ENCODE measurements at regions not wholly inside any gene's neighbourhood (a gene's known extent, or its start where the extent isn't known, plus 50 kb on each side); places are given as distances from the start of the nearest gene placed in this dataset.

DNA sequence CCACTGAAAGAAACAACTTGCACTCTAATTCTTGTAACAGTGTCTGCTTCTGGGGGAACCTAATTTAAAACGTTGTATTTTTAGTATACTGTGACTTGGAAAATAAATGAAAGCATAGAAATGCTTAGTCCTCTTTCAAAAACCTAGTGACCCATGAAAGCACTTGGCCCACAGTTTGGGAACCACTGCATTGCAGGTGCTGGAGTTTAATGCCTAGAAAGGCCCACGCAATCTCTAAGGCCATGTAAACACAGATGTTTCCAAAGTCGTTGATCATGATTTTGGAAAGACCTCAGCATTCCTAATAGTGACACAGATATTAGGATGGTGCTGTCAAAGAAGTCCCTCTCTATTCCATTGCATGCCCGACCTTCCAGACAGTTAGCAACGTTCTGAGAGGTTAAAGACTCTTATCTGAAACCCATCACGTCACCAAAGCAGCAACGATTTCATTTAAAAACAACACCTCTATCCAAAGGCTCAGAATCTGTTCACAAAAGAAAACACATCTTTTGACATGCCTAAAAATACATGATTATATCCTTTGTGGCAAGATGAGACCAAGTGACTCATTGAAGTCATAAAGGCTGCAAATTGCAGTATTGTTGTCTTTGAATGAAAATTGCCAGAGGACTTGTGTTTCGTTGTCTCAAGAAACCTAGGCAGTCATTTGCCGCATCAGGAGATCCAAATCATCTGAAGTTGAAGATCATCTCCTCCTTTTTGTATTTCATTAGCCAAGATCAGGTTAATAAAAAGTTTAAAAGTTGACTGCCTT is 328.0 kb upstream of the ZNF507 start:
- Mint-ChIP-seq H3K36me3 (ENCODE audit: low read depth) (no peaks in the 10 kb centered on the region), H3K4me1 (ENCODE audit: low read depth) (no peaks in the 10 kb centered on the region), H3K9me3 (peaks cover 4% of the 10 kb centered on the region), H3K27me3 (no peaks in the 10 kb centered on the region), H3K27ac (no peak overlapping the region), H3K4me3 (no peak overlapping the region)
- no peak for DNase-seq

DNA sequence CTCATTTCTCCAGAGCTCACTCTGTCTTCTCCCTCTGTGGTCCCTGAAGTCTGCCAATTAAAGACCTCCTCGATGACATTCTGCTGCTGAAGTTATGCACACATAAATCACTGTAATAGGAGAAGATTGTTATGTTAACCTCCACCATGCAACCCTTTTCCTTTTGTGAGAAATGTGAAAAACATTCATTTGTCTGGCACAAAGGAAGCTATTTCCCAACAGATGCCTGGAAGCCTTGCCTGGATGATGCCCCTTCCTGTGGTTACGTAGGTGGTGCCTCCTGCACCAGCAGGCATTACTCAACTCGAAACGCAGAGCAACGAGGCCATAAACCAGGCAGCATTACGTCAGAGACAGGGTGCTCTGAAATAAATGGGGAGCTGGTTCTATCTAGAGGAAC is 327.4 kb upstream of the ZNF507 start:
- no peak overlapping the region for H3K27ac Mint-ChIP-seq
- H3K27me3 Mint-ChIP-seq = no peaks in the 10 kb centered on the region
- no peaks in the 10 kb centered on the region for H3K4me1 Mint-ChIP-seq (ENCODE audit: low read depth)
- no peaks in the 10 kb centered on the region for H3K36me3 Mint-ChIP-seq (ENCODE audit: low read depth)
- DNase-seq = no peak
- H3K9me3 Mint-ChIP-seq = peaks cover 8% of the 10 kb centered on the region
- no peak overlapping the region for H3K4me3 Mint-ChIP-seq

DNA sequence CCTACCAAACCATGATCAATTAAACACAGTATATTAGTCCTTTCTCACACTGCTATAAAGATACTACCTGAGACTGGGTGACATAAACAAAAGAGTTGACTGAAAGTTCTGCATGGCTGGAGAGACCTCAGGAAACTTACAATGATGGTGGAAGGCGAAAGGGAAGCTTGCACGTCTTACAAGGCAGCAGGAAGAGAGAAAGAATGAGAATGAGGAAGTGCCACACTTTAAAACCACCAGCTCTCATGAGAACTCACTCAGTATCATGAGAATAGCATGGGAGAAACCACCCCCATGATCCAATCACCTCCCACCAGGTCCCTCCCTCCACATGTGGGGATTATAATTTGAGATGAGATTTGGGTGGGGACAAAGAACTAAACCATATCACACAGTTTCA is 324.9 kb upstream of the ZNF507 start:
- no peak overlapping the region for H3K27ac Mint-ChIP-seq
- no peaks in the 10 kb centered on the region for H3K27me3 Mint-ChIP-seq
- no peak for DNase-seq
- no peaks in the 10 kb centered on the region for H3K4me1 Mint-ChIP-seq (ENCODE audit: low read depth)
- no peak overlapping the region for H3K4me3 Mint-ChIP-seq
- no peaks in the 10 kb centered on the region for H3K36me3 Mint-ChIP-seq (ENCODE audit: low read depth)
- H3K9me3 Mint-ChIP-seq = peaks cover 8% of the 10 kb centered on the region

DNA sequence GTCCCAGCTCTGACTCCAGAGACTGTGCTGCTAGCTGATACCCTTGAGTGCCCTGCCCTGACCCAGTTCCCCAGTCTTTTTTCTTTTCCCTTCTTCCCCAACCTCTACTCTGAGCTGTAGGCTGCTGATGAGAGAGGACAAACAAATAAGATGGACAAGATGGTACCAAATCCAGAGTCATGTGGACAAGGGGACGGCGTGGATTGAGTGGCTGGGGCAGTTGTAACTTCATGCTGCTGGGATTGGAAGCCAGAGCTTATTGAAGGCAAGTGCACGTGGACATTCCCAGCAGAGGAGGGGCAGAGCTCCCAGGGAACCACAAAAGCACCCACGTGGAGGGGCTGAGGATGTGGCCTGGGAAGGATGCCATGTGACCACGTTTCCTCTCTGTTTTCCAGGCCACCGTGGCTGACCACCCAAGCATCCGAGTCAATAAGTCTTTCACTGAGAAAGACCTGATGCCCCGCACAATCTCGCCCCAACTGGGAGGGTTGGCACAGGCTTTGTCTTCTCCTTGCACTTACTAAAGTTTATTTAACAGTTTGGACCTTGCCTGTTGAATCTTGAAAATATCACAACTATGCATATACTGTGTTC is 323.3 kb upstream of the ZNF507 start:
- no peaks in the 10 kb centered on the region for H3K27me3 Mint-ChIP-seq
- H3K4me1 Mint-ChIP-seq (ENCODE audit: low read depth) = no peaks in the 10 kb centered on the region
- no peak for DNase-seq
- H3K36me3 Mint-ChIP-seq (ENCODE audit: low read depth) = no peaks in the 10 kb centered on the region
- no peak overlapping the region for H3K27ac Mint-ChIP-seq
- peaks cover 13% of the 10 kb centered on the region for H3K9me3 Mint-ChIP-seq
- no peak overlapping the region for H3K4me3 Mint-ChIP-seq

DNA sequence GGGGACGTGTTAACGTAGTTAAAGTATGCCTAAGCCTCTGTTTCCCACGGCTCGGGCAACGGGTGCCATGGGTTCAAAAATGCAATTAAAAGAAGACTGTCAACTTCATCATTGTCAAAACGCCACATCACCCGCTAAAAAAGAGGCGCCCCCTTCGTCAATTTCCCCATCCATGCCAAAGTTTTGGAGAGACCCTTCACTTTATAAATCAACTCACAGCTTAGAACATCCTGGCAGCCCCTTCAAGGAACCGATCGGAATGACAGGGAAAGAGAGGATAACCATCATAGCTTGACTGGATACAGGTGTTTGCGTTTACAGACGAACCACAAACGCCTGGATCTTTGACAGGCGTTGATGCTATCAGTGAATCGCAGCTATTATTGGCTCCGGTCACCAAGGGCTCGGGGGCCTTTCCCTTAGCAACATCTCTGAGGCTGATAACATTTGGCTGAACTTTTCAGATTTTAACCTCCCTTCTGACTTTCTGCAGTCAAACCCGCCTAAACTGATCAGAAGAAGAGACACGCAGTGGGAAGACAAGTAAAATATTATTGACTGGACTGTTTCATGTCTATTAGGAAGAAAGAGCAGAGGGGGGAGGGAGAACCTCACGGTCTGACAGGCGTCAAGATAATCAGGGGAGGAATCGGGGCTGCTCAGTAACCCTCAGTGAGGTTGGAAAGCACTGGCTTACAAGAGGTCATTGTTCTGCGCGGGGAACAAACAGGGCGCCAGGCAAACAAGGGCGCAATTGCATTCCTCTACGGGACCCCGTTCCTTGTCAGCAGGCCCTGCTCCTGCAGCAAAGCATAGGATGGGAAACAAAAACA is 322.5 kb upstream of the ZNF507 start:
- Mint-ChIP-seq H3K27me3 (no peaks in the 10 kb centered on the region), H3K4me3 (no peak overlapping the region), H3K27ac (no peak overlapping the region), H3K9me3 (peaks cover 13% of the 10 kb centered on the region), H3K4me1 (ENCODE audit: low read depth) (no peaks in the 10 kb centered on the region), H3K36me3 (ENCODE audit: low read depth) (no peaks in the 10 kb centered on the region)
- DNase-seq = no peak

DNA sequence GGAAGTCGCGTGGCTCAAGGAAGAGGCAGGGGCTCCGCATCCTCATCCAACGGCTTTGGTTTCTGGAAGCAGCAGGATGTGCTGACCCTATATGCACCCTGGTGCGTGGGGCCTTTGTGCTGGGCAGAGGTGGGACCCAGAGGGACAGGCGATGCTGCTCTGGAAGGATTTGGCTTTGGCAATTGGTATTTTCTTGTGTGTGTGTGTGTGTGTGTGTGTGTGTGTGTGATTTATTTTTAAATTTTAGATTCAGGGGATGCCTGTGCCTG is 321.9 kb upstream of the ZNF507 start:
- H3K27me3 Mint-ChIP-seq = no peaks in the 10 kb centered on the region
- no peak overlapping the region for H3K27ac Mint-ChIP-seq
- H3K4me1 Mint-ChIP-seq (ENCODE audit: low read depth) = no peaks in the 10 kb centered on the region
- DNase-seq = no peak
- no peaks in the 10 kb centered on the region for H3K36me3 Mint-ChIP-seq (ENCODE audit: low read depth)
- peaks cover 13% of the 10 kb centered on the region for H3K9me3 Mint-ChIP-seq
- no peak overlapping the region for H3K4me3 Mint-ChIP-seq

DNA sequence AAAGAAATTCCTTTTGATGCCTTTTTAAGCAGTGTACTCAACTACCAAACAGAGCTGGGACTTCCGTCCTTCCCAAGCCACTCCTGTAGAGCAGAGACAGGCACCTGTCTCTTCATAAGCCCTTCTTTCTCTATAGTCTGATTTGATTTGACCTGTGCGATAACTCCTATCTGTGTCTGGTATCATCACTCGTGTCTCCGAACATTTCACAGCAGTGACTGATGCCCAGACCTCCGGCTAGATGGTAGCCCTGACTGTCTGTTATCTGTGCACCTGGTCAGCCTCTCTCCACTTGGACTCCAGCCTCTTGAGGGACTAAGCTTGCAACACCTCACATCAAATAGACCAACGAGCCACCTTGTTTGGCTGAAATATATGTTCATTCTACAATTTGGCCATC is 316.2 kb upstream of the ZNF507 start:
- Mint-ChIP-seq H3K4me1 (ENCODE audit: low read depth) (no peaks in the 10 kb centered on the region), H3K27me3 (no peaks in the 10 kb centered on the region), H3K4me3 (no peak overlapping the region), H3K27ac (no peak overlapping the region), H3K36me3 (ENCODE audit: low read depth) (no peaks in the 10 kb centered on the region), H3K9me3 (peaks cover 5% of the 10 kb centered on the region)
- DNase-seq = no peak

DNA sequence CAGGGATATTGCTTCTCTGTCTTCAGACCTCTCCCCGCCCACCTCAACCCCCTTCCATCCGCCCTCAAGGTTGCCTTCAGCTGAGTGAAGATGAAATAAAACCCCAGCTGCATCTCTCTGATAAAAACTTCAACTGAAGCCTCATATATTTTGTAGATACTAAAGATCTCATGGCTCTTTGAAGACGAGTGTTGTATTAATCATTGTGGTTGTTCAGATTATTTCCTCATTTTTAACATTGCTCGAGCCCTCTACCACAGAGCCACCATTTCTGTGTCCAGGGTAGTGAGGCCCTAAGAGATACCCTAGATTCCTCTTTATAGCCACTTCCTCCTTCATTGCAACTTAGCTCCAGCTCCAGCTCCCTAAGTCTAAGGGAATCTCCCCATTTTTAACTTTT is 312.8 kb upstream of the ZNF507 start:
- Mint-ChIP-seq H3K9me3 (no peaks in the 10 kb centered on the region), H3K4me3 (no peak overlapping the region), H3K4me1 (ENCODE audit: low read depth) (no peaks in the 10 kb centered on the region), H3K27ac (no peak overlapping the region), H3K36me3 (ENCODE audit: low read depth) (no peaks in the 10 kb centered on the region), H3K27me3 (no peaks in the 10 kb centered on the region)
- DNase-seq = no peak

DNA sequence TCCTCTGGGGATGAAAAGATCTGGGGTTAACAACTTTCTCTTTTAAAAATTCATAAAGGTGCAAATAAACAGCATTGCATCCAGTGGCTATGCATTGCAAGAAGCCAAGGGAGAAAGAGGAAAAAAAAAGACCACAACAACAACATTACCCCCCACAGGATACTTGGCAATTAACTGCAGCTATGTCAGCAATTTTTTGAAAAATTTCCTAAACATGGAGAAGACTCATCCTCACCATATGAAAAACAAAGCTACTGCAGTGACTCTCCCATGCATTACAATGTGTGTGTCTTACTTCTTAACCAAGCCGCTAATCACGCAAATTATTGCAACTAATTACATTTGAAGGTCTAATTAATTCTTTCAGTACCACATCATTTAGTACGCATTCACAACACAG is 309.8 kb upstream of the ZNF507 start:
- no peak for DNase-seq
- Mint-ChIP-seq H3K4me1 (ENCODE audit: low read depth) (no peaks in the 10 kb centered on the region), H3K9me3 (no peaks in the 10 kb centered on the region), H3K4me3 (no peak overlapping the region), H3K27ac (no peak overlapping the region), H3K36me3 (ENCODE audit: low read depth) (no peaks in the 10 kb centered on the region), H3K27me3 (peaks cover 8% of the 10 kb centered on the region)

DNA sequence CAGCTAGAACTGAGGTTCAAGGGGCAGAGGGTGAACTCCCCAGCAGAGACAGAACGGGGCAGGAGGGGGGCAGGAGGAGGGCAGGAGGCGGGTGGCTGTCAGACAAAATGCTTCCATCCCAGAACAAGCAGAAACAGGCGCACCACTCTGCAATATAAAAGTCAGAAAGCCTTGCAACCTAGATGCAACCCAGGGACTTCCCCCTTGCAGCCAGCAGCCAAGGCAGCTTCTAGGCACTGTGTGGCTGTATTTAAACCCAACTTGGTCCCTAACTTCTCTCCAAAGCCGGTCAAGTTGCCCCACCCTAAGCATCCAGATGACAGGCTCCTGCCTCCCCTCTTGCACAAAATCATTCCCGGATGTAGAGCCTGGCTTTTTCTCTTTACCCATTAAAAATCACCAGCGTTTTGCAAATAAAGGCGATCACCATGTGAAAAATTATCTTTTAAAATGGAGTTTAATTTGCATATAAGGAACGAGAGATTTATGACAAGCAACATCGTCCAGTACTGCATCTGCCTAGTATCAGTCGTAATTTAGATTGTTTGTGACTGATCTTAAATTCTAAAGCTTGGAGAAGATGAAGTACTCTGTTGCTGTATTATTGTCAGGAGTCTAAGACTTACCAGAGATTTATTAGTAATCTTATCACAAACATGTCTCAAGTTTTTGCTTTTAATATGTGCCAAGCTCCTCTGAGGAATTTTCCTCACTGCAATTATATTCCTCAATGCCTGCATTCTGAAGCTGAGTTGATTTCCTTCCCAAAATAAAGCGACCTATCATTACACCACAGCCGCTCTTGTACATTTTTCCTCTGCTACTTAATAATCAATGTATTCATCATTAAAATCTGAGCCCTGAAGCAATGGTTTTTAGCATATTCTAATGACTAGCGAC is 307.1 kb upstream of the ZNF507 start:
- Mint-ChIP-seq H3K4me1 (ENCODE audit: low read depth) (no peaks in the 10 kb centered on the region), H3K9me3 (no peaks in the 10 kb centered on the region), H3K27ac (no peak overlapping the region), H3K27me3 (peaks cover 29% of the 10 kb centered on the region), H3K36me3 (ENCODE audit: low read depth) (no peaks in the 10 kb centered on the region), H3K4me3 (no peak overlapping the region)
- no peak for DNase-seq

DNA sequence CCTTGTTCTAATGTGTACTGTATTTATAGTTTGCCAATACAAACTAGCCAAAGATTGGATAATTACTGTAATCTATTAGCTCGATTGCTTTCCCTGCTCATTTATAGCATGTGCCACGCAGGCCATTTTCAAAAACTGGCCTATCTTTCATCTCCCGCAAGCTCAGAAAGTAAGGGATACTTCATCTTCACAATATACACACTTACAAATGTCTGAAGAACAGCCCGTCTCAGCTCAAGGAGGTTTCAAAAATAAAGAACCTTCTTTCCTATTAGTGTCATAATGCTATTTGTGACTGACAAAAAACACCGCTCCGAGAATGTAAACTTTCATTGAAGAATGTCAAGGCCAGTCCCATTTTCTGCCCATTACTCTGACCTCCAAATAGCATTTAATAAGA is 306.4 kb upstream of the ZNF507 start:
- no peaks in the 10 kb centered on the region for H3K36me3 Mint-ChIP-seq (ENCODE audit: low read depth)
- H3K9me3 Mint-ChIP-seq = no peaks in the 10 kb centered on the region
- peaks cover 36% of the 10 kb centered on the region for H3K27me3 Mint-ChIP-seq
- H3K27ac Mint-ChIP-seq = no peak overlapping the region
- no peak for DNase-seq
- no peaks in the 10 kb centered on the region for H3K4me1 Mint-ChIP-seq (ENCODE audit: low read depth)
- H3K4me3 Mint-ChIP-seq = no peak overlapping the region

DNA sequence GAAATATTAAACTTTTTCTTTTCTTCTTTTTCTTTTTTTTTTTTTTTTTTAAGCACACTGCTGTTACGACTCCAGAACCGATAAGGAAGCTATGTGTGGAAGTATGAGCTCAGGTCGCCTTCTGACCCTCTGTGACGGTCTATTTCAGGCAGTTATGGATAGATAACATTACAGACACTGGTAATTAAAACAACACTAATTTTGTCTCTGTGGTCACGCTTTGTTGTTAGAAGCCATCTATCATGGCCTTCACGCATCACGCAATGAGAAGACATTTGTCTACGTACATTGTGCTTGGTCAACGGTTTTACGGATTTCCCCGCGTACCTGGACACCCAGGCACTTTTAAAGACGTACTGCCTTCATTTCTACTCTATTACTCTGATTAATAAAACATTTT is 306.0 kb upstream of the ZNF507 start:
- Mint-ChIP-seq H3K27ac (no peak overlapping the region), H3K36me3 (ENCODE audit: low read depth) (no peaks in the 10 kb centered on the region), H3K4me1 (ENCODE audit: low read depth) (no peaks in the 10 kb centered on the region), H3K27me3 (peaks cover 39% of the 10 kb centered on the region), H3K9me3 (no peaks in the 10 kb centered on the region), H3K4me3 (no peak overlapping the region)
- no peak for DNase-seq

DNA sequence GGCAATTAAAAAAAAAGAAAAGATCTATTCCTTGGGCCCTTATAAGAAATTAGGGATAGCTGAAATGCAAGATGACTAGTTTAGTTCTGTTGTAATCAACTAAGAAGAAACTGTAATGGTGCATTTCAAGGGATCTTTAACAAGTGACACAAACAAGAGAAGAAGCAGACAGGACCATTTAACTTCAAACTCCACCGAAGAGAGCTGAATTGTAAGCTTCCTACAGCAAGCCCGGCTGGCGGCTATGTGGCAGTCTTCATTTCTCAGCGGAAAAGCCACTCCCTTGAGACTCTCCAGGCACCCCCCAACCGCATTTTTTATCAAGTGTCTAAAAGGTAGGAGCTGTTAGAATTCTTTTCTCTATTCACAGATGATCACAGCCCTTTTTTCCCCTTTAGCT is 305.2 kb upstream of the ZNF507 start:
- DNase-seq = no peak
- H3K27me3 Mint-ChIP-seq = peaks cover 47% of the 10 kb centered on the region
- H3K9me3 Mint-ChIP-seq = no peaks in the 10 kb centered on the region
- no peaks in the 10 kb centered on the region for H3K36me3 Mint-ChIP-seq (ENCODE audit: low read depth)
- no peak overlapping the region for H3K27ac Mint-ChIP-seq
- H3K4me3 Mint-ChIP-seq = no peak overlapping the region
- no peaks in the 10 kb centered on the region for H3K4me1 Mint-ChIP-seq (ENCODE audit: low read depth)

DNA sequence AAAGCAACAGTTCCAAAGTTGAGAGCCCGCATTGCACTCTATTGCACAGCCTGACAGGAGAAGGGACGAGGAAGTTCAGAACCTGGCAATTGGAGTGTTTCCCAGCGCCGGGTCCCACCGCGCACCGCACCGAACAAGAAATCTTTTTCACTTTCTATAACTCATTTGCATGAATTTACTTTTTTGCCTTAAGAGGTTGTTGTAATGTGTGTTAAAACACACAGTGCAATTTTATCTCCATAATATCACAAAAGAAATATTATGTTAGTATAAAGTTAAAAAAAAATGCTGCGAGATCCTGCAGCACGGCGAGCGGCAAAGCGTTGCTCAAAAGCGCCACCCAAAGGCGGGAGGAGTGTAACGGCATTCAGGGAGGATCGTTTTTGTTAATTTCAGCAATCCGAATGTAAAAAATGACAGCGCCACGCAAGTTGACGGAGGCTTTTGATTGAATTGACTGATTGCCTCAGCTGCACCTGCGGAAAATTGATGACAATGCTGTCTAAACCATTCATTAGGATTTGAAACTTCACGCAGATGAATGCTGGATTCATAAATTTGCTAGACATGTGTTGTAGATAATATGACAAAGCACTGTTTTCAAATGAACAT is 303.6 kb upstream of the ZNF507 start:
- no peaks in the 10 kb centered on the region for H3K36me3 Mint-ChIP-seq (ENCODE audit: low read depth)

More for the DNA sequence above, 303.6 kb upstream of the ZNF507 start:
- no peak overlapping the region for H3K27ac Mint-ChIP-seq
- peaks cover 52% of the 10 kb centered on the region for H3K27me3 Mint-ChIP-seq
- no peaks in the 10 kb centered on the region for H3K4me1 Mint-ChIP-seq (ENCODE audit: low read depth)
- H3K4me3 Mint-ChIP-seq = no peak overlapping the region
- no peaks in the 10 kb centered on the region for H3K9me3 Mint-ChIP-seq
- DNase-seq = no peak

Data from activated T-cell treated with anti-CD3 and anti-CD28 coated beads, Interleukin-2, amount 50 U/mL, for 24 hours (primary cell).